Left hindlimb (tissue), 1 donor: ENCODE measurements at regions not wholly inside any gene's neighbourhood (a gene's known extent, or its start where the extent isn't known, plus 50 kb on each side); places are given as distances from the start of the nearest gene placed in this dataset.

ENCODE experiments used
- DNase-seq: peaks from one replicate; pipeline ENCODE4 v3.0.0-alpha.2; 2018

- DNase-seq, result no peak
These were observed 364.7 kb downstream of the TXNL1 start for GRCh38 chr18:56273541-56274219.

GRCh38 chr18:56270671-56271250 lies 367.6 kb downstream of the TXNL1 start:
- DNase-seq, result no peak

GRCh38 chr18:56269958-56270357 lies 368.4 kb downstream of the TXNL1 start:
- DNase-seq, result no peak

GRCh38 chr18:56268952-56269351 lies 369.4 kb downstream of the TXNL1 start:
- DNase-seq, result no peak

GRCh38 chr18:56267334-56267733 lies 371.1 kb downstream of the TXNL1 start:
- DNase-seq, result no peak

- DNase-seq, result no peak
These were observed 380.2 kb downstream of the TXNL1 start for GRCh38 chr18:56258178-56258577.

- DNase-seq, result no peak
These were observed 381.2 kb downstream of the TXNL1 start for GRCh38 chr18:56257205-56257604.

GRCh38 chr18:56256659-56257058 lies 381.7 kb downstream of the TXNL1 start:
- DNase-seq, result no peak

GRCh38 chr18:56255381-56255780 lies 383.0 kb downstream of the TXNL1 start:
- DNase-seq, result no peak

- DNase-seq, result no peak
These were observed 385.9 kb downstream of the TXNL1 start for GRCh38 chr18:56252456-56252855.

GRCh38 chr18:56248610-56249235 lies 389.7 kb downstream of the TXNL1 start:
- DNase-seq, result no peak

- no peak for DNase-seq
These were observed 391.5 kb downstream of the TXNL1 start for GRCh38 chr18:56246916-56247315.

- no peak for DNase-seq
These were observed 392.4 kb downstream of the TXNL1 start for GRCh38 chr18:56245866-56246580.

- DNase-seq, result no peak
These were observed 398.0 kb downstream of the TXNL1 start for GRCh38 chr18:56240405-56240804.

GRCh38 chr18:56238576-56238975 lies 399.8 kb downstream of the TXNL1 start:
- no peak for DNase-seq

GRCh38 chr18:56235481-56236013 lies 402.8 kb downstream of the TXNL1 start:
- DNase-seq, result peak; percentile 36

- no peak for DNase-seq
These were observed 403.3 kb downstream of the TXNL1 start for GRCh38 chr18:56235071-56235470.

- DNase-seq, result no peak
These were observed 404.8 kb downstream of the TXNL1 start for GRCh38 chr18:56233595-56233994.

GRCh38 chr18:56226025-56226424 lies 412.4 kb downstream of the TXNL1 start:
- no peak for DNase-seq

- DNase-seq, result no peak
These were observed 413.5 kb downstream of the TXNL1 start for GRCh38 chr18:56224669-56225561.

GRCh38 chr18:56221195-56222065 lies 417.0 kb downstream of the TXNL1 start:
- no peak for DNase-seq
